NB4 (cell line): ENCODE measurements at regions not wholly inside any gene's neighbourhood (a gene's known extent, or its start where the extent isn't known, plus 50 kb on each side); places are given as distances from the start of the nearest gene placed in this dataset.

ENCODE experiments used
- POLR2A ChIP-seq: IDR thresholded peaks from 2 replicates; pipeline ENCODE4 v1.6.1; 2011; ENCODE audit warnings: mild to moderate bottlenecking; ENCODE audit not compliant: insufficient read length; ENCODE audit errors: extremely low read depth
- TF ChIP-seq, protein P1 (sequence below): IDR thresholded peaks from one replicate; pipeline ENCODE4 v1.5.1; 2012; ENCODE audit warnings: low read depth, low read length

DNA sequence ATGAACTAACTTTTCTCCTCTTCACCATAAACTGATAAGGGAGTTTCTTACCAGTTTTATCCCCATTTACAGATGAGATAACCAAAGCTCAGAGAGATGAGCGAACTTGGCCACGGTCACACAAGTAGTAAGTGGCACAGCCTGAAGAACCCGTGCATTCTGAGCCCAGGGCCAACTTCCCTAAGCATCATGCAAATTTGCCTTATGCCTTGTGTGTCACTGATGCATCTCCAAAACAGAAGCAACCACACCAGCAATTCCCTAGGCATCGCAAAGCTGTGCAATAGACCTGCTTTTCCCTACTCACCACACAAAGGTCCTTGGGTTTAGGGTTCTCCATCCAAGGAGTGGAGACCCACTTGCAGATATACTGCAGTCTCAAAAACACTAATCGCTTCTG lies 304.5 kb upstream of the KAZN start:
- TF ChIP-seq, protein P1, sequence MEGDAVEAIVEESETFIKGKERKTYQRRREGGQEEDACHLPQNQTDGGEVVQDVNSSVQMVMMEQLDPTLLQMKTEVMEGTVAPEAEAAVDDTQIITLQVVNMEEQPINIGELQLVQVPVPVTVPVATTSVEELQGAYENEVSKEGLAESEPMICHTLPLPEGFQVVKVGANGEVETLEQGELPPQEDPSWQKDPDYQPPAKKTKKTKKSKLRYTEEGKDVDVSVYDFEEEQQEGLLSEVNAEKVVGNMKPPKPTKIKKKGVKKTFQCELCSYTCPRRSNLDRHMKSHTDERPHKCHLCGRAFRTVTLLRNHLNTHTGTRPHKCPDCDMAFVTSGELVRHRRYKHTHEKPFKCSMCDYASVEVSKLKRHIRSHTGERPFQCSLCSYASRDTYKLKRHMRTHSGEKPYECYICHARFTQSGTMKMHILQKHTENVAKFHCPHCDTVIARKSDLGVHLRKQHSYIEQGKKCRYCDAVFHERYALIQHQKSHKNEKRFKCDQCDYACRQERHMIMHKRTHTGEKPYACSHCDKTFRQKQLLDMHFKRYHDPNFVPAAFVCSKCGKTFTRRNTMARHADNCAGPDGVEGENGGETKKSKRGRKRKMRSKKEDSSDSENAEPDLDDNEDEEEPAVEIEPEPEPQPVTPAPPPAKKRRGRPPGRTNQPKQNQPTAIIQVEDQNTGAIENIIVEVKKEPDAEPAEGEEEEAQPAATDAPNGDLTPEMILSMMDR = no peak
- TF ChIP-seq POLR2A = no peak
